Activated CD8-positive, alpha-beta T cell treated with anti-CD3 and anti-CD28 coated beads for 36 hours (primary cell): ENCODE measurements at regions not wholly inside any gene's neighbourhood (a gene's known extent, or its start where the extent isn't known, plus 50 kb on each side); places are given as distances from the start of the nearest gene placed in this dataset.

Experiments used
- ATAC-seq: fragments of 200-7000 bp; cut with Tn5 transposase; one replicate; pipeline ENCODE4 v1.10.0; 2021; ENCODE audit warnings: mild to moderate bottlenecking, moderate library complexity
- CTCF ChIA-PET: fragments of 350-600 bp; sonication (Branson Sonifier 250); formaldehyde crosslinking; loops from one replicate; lab custom pipeline; 2021; ENCODE audit warnings: antibody characterized with exemption; lab: Charles Lee
- POLR2A ChIA-PET: fragments of 350-600 bp; sonication (Branson Sonifier 250); formaldehyde crosslinking; loops from one replicate; lab custom pipeline; 2021; ENCODE audit warnings: antibody characterized with exemption; lab: Charles Lee
- DNase-seq: peaks from one replicate; pipeline ENCODE4 v3.0.0-alpha.2; 2020
- H3K27ac Mint-ChIP-seq: one replicate; pipeline ENCODE4 v1.8.0; 2021; ENCODE audit warnings: mild to moderate bottlenecking, mixed read lengths
- H3K27me3 Mint-ChIP-seq: one replicate; pipeline ENCODE4 v1.8.0; 2021; ENCODE audit warnings: mixed read lengths
- H3K36me3 Mint-ChIP-seq: one replicate; pipeline ENCODE4 v1.8.0; 2021; ENCODE audit warnings: low read depth, mixed read lengths
- H3K4me1 Mint-ChIP-seq: one replicate; pipeline ENCODE4 v1.8.0; 2021; ENCODE audit warnings: low read depth, mixed read lengths
- H3K4me3 Mint-ChIP-seq: one replicate; pipeline ENCODE4 v1.8.0; 2021; ENCODE audit warnings: mild to moderate bottlenecking, moderate library complexity, mixed read lengths
- H3K9me3 Mint-ChIP-seq: one replicate; pipeline ENCODE4 v1.8.0; 2021; ENCODE audit warnings: mixed read lengths
- intact Hi-C: fragments of 100-400 bp; cut with micrococcal nuclease; formaldehyde crosslinking; loops from one replicate; pipeline ENCODE4 v1.10.0; 2022
- TF ChIP-seq, protein P1 (sequence below): fragments of 200-600 bp; IDR thresholded peaks from one replicate; pipeline ENCODE4 v1.8.0; 2022; ENCODE audit warnings: antibody characterized with exemption, mild to moderate bottlenecking

DNA sequence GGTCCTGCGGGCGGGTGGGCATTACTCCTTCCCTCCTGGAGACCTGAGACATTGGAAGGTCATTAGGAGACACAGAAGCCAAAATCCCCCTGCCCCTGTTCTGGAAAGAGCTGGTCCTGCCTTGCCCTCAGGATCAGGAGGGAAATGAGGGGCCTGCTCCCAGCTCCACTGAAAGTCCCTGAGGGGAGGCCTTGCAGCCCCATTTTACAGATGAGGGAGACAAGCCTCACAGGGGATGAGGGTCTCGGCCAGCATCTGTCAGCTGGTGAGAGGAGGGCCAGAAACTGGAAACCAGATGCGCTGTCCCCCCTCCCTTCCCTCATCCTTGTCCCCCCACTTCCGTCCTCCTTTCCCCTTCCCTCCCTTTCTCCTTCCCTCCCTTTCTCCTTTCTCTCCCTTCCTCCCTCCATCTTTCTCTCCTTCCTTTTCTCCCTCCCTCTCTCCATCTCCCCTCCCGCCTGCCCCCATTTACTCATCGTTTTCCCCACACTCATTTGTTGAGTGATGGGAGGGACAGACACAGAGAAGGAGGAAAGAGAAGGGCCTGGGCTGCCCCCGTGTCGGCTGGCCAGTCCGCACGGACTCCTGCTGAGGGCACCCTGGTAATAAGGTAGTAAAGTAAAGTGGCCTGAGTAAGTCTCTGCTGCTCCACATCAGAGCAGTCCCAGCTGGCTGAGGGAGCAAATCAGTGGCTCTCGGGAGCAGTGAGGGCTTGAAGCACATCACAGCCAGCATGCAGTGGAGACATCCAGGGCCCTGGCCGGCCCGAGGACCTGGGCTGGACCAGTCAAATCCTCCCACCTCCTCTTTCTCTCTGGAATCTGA is 112.4 kb upstream of the ALDH1A3 start:
- Mint-ChIP-seq H3K36me3 (no peaks in the 10 kb centered on the region), H3K9me3 (no peaks in the 10 kb centered on the region), H3K4me3 (no peak overlapping the region), H3K27me3 (peaks cover 4% of the 10 kb centered on the region), H3K4me1 (no peaks in the 10 kb centered on the region), H3K27ac (no peak overlapping the region)
- CTCF ChIA-PET = no interaction called here
- POLR2A ChIA-PET = no interaction called here
- intact Hi-C loops = no loop called here
- DNase-seq = no peak
- TF ChIP-seq, protein P1, sequence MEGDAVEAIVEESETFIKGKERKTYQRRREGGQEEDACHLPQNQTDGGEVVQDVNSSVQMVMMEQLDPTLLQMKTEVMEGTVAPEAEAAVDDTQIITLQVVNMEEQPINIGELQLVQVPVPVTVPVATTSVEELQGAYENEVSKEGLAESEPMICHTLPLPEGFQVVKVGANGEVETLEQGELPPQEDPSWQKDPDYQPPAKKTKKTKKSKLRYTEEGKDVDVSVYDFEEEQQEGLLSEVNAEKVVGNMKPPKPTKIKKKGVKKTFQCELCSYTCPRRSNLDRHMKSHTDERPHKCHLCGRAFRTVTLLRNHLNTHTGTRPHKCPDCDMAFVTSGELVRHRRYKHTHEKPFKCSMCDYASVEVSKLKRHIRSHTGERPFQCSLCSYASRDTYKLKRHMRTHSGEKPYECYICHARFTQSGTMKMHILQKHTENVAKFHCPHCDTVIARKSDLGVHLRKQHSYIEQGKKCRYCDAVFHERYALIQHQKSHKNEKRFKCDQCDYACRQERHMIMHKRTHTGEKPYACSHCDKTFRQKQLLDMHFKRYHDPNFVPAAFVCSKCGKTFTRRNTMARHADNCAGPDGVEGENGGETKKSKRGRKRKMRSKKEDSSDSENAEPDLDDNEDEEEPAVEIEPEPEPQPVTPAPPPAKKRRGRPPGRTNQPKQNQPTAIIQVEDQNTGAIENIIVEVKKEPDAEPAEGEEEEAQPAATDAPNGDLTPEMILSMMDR = no peak
- no peak for ATAC-seq

DNA sequence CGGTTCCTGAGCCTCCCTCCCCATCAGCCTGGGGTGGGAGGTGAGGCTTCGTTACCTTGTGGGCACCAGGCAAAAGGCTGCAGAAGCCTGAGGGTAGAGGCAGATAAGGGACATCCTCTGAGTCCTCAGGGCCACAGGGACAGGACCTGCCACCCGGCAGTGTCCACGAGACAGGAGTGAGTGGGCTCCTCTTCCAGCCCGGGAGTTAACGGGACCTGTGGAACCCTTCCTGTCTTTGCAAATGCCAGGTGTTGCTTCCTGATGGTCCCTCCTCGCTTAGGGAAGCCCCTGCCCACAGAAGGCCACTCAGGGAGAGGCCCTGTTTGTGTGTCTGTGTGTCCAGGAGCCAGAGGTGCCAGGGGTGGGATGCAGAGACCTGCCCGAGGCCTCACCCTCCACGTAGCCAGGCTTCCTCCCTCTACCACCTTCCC is 111.1 kb upstream of the ALDH1A3 start:
- DNase-seq (no peak), ATAC-seq (no peak)
- ChIA-PET POLR2A (no interaction called here), CTCF (no interaction called here)
- no peak overlapping the region for H3K27ac Mint-ChIP-seq
- H3K27me3 Mint-ChIP-seq = peaks cover 4% of the 10 kb centered on the region
- no peaks in the 10 kb centered on the region for H3K9me3 Mint-ChIP-seq
- TF ChIP-seq, protein P1 = no peak
- no peaks in the 10 kb centered on the region for H3K36me3 Mint-ChIP-seq
- intact Hi-C loops = no loop called here
- H3K4me3 Mint-ChIP-seq = no peak overlapping the region
- H3K4me1 Mint-ChIP-seq = no peaks in the 10 kb centered on the region

DNA sequence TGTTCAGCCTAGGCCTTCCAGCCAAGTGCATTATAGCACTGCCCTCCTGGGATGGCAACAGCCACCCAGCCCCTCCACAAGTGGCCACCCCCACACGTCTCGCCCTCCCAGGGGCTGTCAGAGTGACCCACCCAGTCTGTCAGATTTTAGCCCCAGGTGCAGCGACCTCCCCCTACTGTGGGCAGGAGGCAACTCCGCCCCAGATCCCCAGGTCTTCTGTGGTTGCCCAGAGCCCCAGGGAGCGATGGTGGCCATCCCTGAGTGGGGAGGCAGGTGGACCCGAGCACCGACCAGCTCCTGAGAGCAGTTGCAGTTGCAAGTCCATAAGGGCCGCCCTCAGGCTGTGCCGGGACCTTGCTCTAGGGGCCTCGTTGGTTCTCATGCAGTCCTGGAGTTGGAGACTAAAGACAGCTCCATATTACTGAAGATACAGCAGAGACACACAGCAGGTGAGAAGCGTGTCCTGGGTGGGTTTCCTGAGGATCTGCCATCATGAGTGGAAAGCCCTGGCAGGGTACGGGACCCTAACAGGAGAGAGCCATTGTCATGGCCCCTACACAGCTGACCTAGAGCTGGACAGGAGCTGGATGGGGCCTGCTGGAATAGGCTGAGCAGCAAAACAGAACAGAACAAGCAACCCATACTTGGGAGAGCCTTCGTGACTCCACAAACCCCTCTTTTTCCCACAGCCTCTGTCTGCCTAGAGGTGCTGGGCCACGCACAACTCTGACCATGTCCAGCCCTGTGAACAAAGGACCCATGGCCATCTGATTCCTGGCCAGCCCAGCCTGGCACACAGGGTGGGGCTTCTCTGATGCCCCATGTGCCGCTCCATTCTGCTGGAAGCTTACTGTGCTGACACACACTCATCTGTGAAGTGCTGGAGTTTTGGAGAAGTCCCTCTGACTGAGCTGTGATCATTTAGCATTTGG is 110.3 kb upstream of the ALDH1A3 start:
- DNase-seq (no peak), ATAC-seq (no peak)
- no peaks in the 10 kb centered on the region for H3K4me1 Mint-ChIP-seq
- no peaks in the 10 kb centered on the region for H3K36me3 Mint-ChIP-seq
- intact Hi-C loops = no loop called here
- POLR2A ChIA-PET = no interaction called here
- CTCF ChIA-PET = no interaction called here
- TF ChIP-seq, protein P1 = no peak
- H3K4me3 Mint-ChIP-seq = no peak overlapping the region
- no peaks in the 10 kb centered on the region for H3K9me3 Mint-ChIP-seq
- H3K27ac Mint-ChIP-seq = no peak overlapping the region
- H3K27me3 Mint-ChIP-seq = peaks cover 4% of the 10 kb centered on the region

DNA sequence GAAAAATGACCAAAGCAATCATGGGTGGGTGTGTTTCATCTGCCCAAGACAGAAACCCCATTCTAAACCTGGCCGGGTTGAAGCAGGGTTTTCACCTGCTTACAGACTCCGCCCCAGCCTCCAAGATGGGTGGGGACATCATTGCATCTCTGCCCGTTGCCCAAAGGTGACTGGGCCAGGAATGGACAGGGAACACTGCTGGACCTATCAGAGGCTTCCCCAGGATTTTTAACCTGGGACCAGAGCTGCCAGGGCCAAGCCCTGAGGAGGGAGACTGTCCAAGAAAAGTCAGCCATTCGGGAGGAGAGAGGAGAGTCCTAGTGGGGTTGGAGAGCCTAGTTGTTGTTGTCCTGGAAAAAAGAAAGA is 109.7 kb upstream of the ALDH1A3 start:
- ChIA-PET CTCF (no interaction called here), POLR2A (no interaction called here)
- H3K27ac Mint-ChIP-seq = no peak overlapping the region
- ATAC-seq (no peak), DNase-seq (no peak)
- H3K27me3 Mint-ChIP-seq = peaks cover 4% of the 10 kb centered on the region
- TF ChIP-seq, protein P1 = no peak
- H3K4me3 Mint-ChIP-seq = no peak overlapping the region
- no peaks in the 10 kb centered on the region for H3K4me1 Mint-ChIP-seq
- intact Hi-C loops = no loop called here
- H3K9me3 Mint-ChIP-seq = no peaks in the 10 kb centered on the region
- no peaks in the 10 kb centered on the region for H3K36me3 Mint-ChIP-seq
